Naive thymus-derived CD4-positive, alpha-beta T cell (primary cell): ENCODE measurements at regions not wholly inside any gene's neighbourhood (a gene's known extent, or its start where the extent isn't known, plus 50 kb on each side); places are given as distances from the start of the nearest gene placed in this dataset.

Experiments used
- ATAC-seq: fragments of 150-1000 bp; cut with Tn5 transposase; 2 replicates; pipeline ENCODE4 v1.10.0; 2021; ENCODE audit warnings: mild to moderate bottlenecking, moderate library complexity
- CTCF ChIA-PET: fragments of 350-600 bp; sonication (Branson Sonifier 250); formaldehyde crosslinking; loops from one replicate; lab custom pipeline; 2021; ENCODE audit warnings: antibody characterized with exemption; lab: Charles Lee
- POLR2A ChIA-PET: fragments of 350-600 bp; sonication (Branson Sonifier 250); formaldehyde crosslinking; loops from one replicate; lab custom pipeline; 2021; ENCODE audit warnings: antibody characterized with exemption, inconsistent platforms; lab: Charles Lee
- DNase-seq, 9 donors: peaks; one replicate each; pipeline versions ENCODE4 v3.0.0 to v3.0.0-alpha.2; 2020 to 2022; ENCODE audit warnings: mixed read lengths in 1 of 9
- H3K27ac ChIP-seq: one replicate; pipeline ENCODE4 v1.7.0; 2013; ENCODE audit warnings: mild to moderate bottlenecking, low read depth, low read length, moderate library complexity
- H3K27me3 ChIP-seq, 2 donors: one replicate each; pipeline ENCODE4 v1.7.0; 2013; ENCODE audit warnings: low read length in 2 of 2, mild to moderate bottlenecking in 2 of 2, moderate library complexity in 2 of 2; ENCODE audit not compliant: control insufficient read depth in 2 of 2, insufficient read depth in 2 of 2
- H3K36me3 ChIP-seq, 3 experiments: 1 replicate in 2 of 3; 2 replicates in 1 of 3; pipeline ENCODE4 v1.7.0; 2013; ENCODE audit warnings: low read length in 3 of 3, mild to moderate bottlenecking in 3 of 3, moderate library complexity in 1 of 3; ENCODE audit not compliant: insufficient read depth in 3 of 3, control insufficient read depth in 2 of 3
- H3K4me1 ChIP-seq, 2 donors: one replicate each; pipeline ENCODE4 v1.7.0; 2013; ENCODE audit warnings: low read length in 2 of 2, mild to moderate bottlenecking in 2 of 2, moderate library complexity in 1 of 2; ENCODE audit not compliant: control insufficient read depth in 2 of 2, insufficient read depth in 2 of 2
- H3K4me3 ChIP-seq: 2 replicates; pipeline ENCODE4 v1.7.0; 2013; ENCODE audit warnings: mild to moderate bottlenecking, low read length
- H3K9me3 ChIP-seq, 3 experiments: 1 replicate in 2 of 3; 2 replicates in 1 of 3; pipeline ENCODE4 v1.7.0; 2013; ENCODE audit warnings: low read length in 3 of 3; ENCODE audit not compliant: control insufficient read depth in 2 of 3
- H3K27ac Mint-ChIP-seq, 9 donors: one replicate each; pipeline ENCODE4 v1.8.0; 2020 to 2022; ENCODE audit warnings: mixed read lengths in 9 of 9, mild to moderate bottlenecking in 8 of 9, moderate library complexity in 5 of 9, inconsistent platforms in 2 of 9
- H3K27me3 Mint-ChIP-seq, 5 donors: one replicate each; pipeline ENCODE4 v1.8.0; 2021 to 2022; ENCODE audit warnings: mixed read lengths in 5 of 5, mild to moderate bottlenecking in 1 of 5
- H3K36me3 Mint-ChIP-seq, 5 donors: one replicate each; pipeline ENCODE4 v1.8.0; 2020 to 2022; ENCODE audit warnings: mixed read lengths in 5 of 5, mild to moderate bottlenecking in 3 of 5, inconsistent platforms in 1 of 5
- H3K4me1 Mint-ChIP-seq, 7 donors: one replicate each; pipeline ENCODE4 v1.8.0; 2020 to 2022; ENCODE audit warnings: mixed read lengths in 7 of 7, mild to moderate bottlenecking in 3 of 7, inconsistent platforms in 1 of 7
- H3K4me3 Mint-ChIP-seq, 10 donors: one replicate each; pipeline ENCODE4 v1.8.0; 2020 to 2022; ENCODE audit warnings: mild to moderate bottlenecking in 10 of 10, mixed read lengths in 10 of 10, moderate library complexity in 6 of 10, inconsistent platforms in 2 of 10
- H3K9me3 Mint-ChIP-seq, 11 donors: one replicate each; pipeline ENCODE4 v1.8.0; 2020 to 2022; ENCODE audit warnings: mixed read lengths in 11 of 11, mild to moderate bottlenecking in 4 of 11, inconsistent platforms in 1 of 11, moderate library complexity in 1 of 11
- intact Hi-C, 2 donors: fragments of 100-400 bp; cut with micrococcal nuclease; formaldehyde crosslinking; loops; one replicate each; pipeline ENCODE4 v1.15.1; 2023

GRCh38 chr12:24711056-24712008, 237.6 kb downstream of the BCAT1 start:
- intact Hi-C loops: no loop called here
- DNase-seq (no peak), ATAC-seq (no peak)
- no peak overlapping the region for H3K4me3 Mint-ChIP-seq
- no peaks in the 10 kb centered on the region for H3K27me3 Mint-ChIP-seq
- Histone ChIP-seq H3K9me3 (no peaks in the 10 kb centered on the region), H3K27ac (no peak overlapping the region), H3K36me3 (no peaks in the 10 kb centered on the region), H3K27me3 (no peaks in the 10 kb centered on the region), H3K4me3 (no peak overlapping the region), H3K4me1 (no peaks in the 10 kb centered on the region)
- H3K27ac Mint-ChIP-seq: no peak overlapping the region
- no peaks in the 10 kb centered on the region for H3K4me1 Mint-ChIP-seq
- ChIA-PET POLR2A (no interaction called here), CTCF (no interaction called here)
- H3K9me3 Mint-ChIP-seq: peaks cover 0 to 5% (median 0%) of the 10 kb centered on the region in 11 donors
- no peaks in the 10 kb centered on the region for H3K36me3 Mint-ChIP-seq

GRCh38 chr12:24709216-24709615, 239.7 kb downstream of the BCAT1 start:
- Histone ChIP-seq H3K4me1 (no peaks in the 10 kb centered on the region), H3K36me3 (no peaks in the 10 kb centered on the region), H3K27me3 (no peaks in the 10 kb centered on the region), H3K27ac (no peak overlapping the region), H3K4me3 (no peak overlapping the region), H3K9me3 (no peaks in the 10 kb centered on the region)
- H3K27ac Mint-ChIP-seq: no peak overlapping the region
- POLR2A ChIA-PET: no interaction called here
- H3K4me3 Mint-ChIP-seq: no peak overlapping the region
- intact Hi-C loops: no loop called here
- DNase-seq (no peak), ATAC-seq (no peak)
- peaks cover 0 to 4% (median 0%) of the 10 kb centered on the region in 5 donors for H3K27me3 Mint-ChIP-seq
- H3K4me1 Mint-ChIP-seq: peaks cover 0 to 7% (median 0%) of the 10 kb centered on the region in 7 donors
- no peaks in the 10 kb centered on the region for H3K36me3 Mint-ChIP-seq
- H3K9me3 Mint-ChIP-seq: peaks cover 0 to 5% (median 0%) of the 10 kb centered on the region in 11 donors
- CTCF ChIA-PET: no interaction called here

GRCh38 chr12:24708718-24709117, 240.2 kb downstream of the BCAT1 start:
- intact Hi-C loops: no loop called here
- no peaks in the 10 kb centered on the region for H3K27me3 ChIP-seq
- Mint-ChIP-seq H3K4me1 (peaks cover 0 to 7% (median 0%) of the 10 kb centered on the region in 7 donors), H3K9me3 (peaks cover 0 to 6% (median 0%) of the 10 kb centered on the region in 11 donors), H3K4me3 (no peak overlapping the region), H3K36me3 (no peaks in the 10 kb centered on the region), H3K27ac (no peak overlapping the region), H3K27me3 (peaks cover 0 to 4% (median 0%) of the 10 kb centered on the region in 5 donors)
- no peaks in the 10 kb centered on the region for H3K9me3 ChIP-seq
- H3K27ac ChIP-seq: no peak overlapping the region
- CTCF ChIA-PET: no interaction called here
- no peak for DNase-seq
- POLR2A ChIA-PET: no interaction called here
- no peak overlapping the region for H3K4me3 ChIP-seq
- no peaks in the 10 kb centered on the region for H3K36me3 ChIP-seq
- H3K4me1 ChIP-seq: no peaks in the 10 kb centered on the region
- ATAC-seq: no peak

GRCh38 chr12:24708043-24708442, 240.9 kb downstream of the BCAT1 start:
- no peaks in the 10 kb centered on the region for H3K27me3 ChIP-seq
- intact Hi-C loops: no loop called here
- H3K4me3 Mint-ChIP-seq: no peak overlapping the region
- ChIA-PET POLR2A (interaction anchor here (0.6 kb wide), 1 partner anchor 826 kb away, joined by 3 read pairs; no protein-coding TSS in a partner anchor), CTCF (no interaction called here)
- no peaks in the 10 kb centered on the region for H3K4me1 ChIP-seq
- H3K36me3 ChIP-seq: no peaks in the 10 kb centered on the region
- no peak for DNase-seq
- no peak overlapping the region for H3K4me3 ChIP-seq
- no peak for ATAC-seq
- H3K27ac ChIP-seq: no peak overlapping the region
- peaks cover 0 to 7% (median 0%) of the 10 kb centered on the region in 7 donors for H3K4me1 Mint-ChIP-seq
- peaks cover 0 to 4% (median 0%) of the 10 kb centered on the region in 5 donors for H3K27me3 Mint-ChIP-seq
- H3K36me3 Mint-ChIP-seq: no peaks in the 10 kb centered on the region
- no peaks in the 10 kb centered on the region for H3K9me3 ChIP-seq
- H3K27ac Mint-ChIP-seq: no peak overlapping the region
- H3K9me3 Mint-ChIP-seq: peaks cover 0 to 2% (median 0%) of the 10 kb centered on the region in 11 donors

- ATAC-seq (no peak), DNase-seq (no peak)
- no peak overlapping the region for H3K4me3 Mint-ChIP-seq
- no peak overlapping the region for H3K27ac Mint-ChIP-seq
- no peaks in the 10 kb centered on the region for H3K36me3 Mint-ChIP-seq
- CTCF ChIA-PET: no interaction called here
- no peak overlapping the region for H3K4me3 ChIP-seq
- H3K4me1 Mint-ChIP-seq: peaks cover 0 to 7% (median 0%) of the 10 kb centered on the region in 7 donors
- no peaks in the 10 kb centered on the region for H3K4me1 ChIP-seq
- H3K36me3 ChIP-seq: no peaks in the 10 kb centered on the region
- H3K9me3 ChIP-seq: no peaks in the 10 kb centered on the region
- POLR2A ChIA-PET: no interaction called here
- no peaks in the 10 kb centered on the region for H3K27me3 ChIP-seq
- intact Hi-C loops: no loop called here
- H3K9me3 Mint-ChIP-seq: peaks cover 0 to 2% (median 0%) of the 10 kb centered on the region in 11 donors
- H3K27ac ChIP-seq: no peak overlapping the region
- H3K27me3 Mint-ChIP-seq: peaks cover 0 to 4% (median 0%) of the 10 kb centered on the region in 5 donors
These were observed 241.6 kb downstream of the BCAT1 start for GRCh38 chr12:24707334-24707733.

GRCh38 chr12:24705741-24706358, 243.1 kb downstream of the BCAT1 start:
- Histone ChIP-seq H3K27ac (no peak overlapping the region), H3K4me3 (no peak overlapping the region), H3K9me3 (no peaks in the 10 kb centered on the region), H3K27me3 (no peaks in the 10 kb centered on the region), H3K4me1 (no peaks in the 10 kb centered on the region), H3K36me3 (no peaks in the 10 kb centered on the region)
- peaks cover 0 to 4% (median 0%) of the 10 kb centered on the region in 5 donors for H3K27me3 Mint-ChIP-seq
- ATAC-seq (peak; percentile 64), DNase-seq (no peak)
- no peak overlapping the region for H3K4me3 Mint-ChIP-seq
- intact Hi-C loops: no loop called here
- POLR2A ChIA-PET: no interaction called here
- CTCF ChIA-PET: no interaction called here
- H3K4me1 Mint-ChIP-seq: peaks cover 0 to 7% (median 0%) of the 10 kb centered on the region in 7 donors
- no peak overlapping the region for H3K27ac Mint-ChIP-seq
- peaks cover 0 to 5% (median 0%) of the 10 kb centered on the region in 11 donors for H3K9me3 Mint-ChIP-seq
- no peaks in the 10 kb centered on the region for H3K36me3 Mint-ChIP-seq
